GM23338 (cell line): ENCODE measurements at regions not wholly inside any gene's neighbourhood (a gene's known extent, or its start where the extent isn't known, plus 50 kb on each side); places are given as distances from the start of the nearest gene placed in this dataset.

Experiments used
- CREB1 ChIP-seq: fragments of 250-450 bp; sonication (Bioruptor Pico); IDR thresholded peaks from 2 replicates; pipeline ENCODE4 v1.5.0; 2020; ENCODE audit warnings: low read depth, mild to moderate bottlenecking, moderate library complexity
- CTCF ChIP-seq, 2 experiments: fragments of 200-600 bp in 1 of 2; sonication (generic) in 1 of 2; conservative IDR thresholded peaks; 2 replicates each; pipeline versions ENCODE4 v1.5.1 to v1.6.1; 2016 to 2017; ENCODE audit warnings: antibody characterized with exemption in 2 of 2, low read depth in 2 of 2, mild to moderate bottlenecking in 2 of 2, moderate library complexity in 1 of 2
- EZH2 ChIP-seq: fragments of 200-600 bp; sonication (generic); IDR thresholded peaks from one replicate; pipeline ENCODE4 v1.8.0; 2017; ENCODE audit warnings: antibody characterized with exemption, mild to moderate bottlenecking, low read depth; ENCODE audit not compliant: unreplicated experiment
- EZH2phosphoT487 ChIP-seq: fragments of 200-600 bp; sonication (generic); IDR thresholded peaks from one replicate; pipeline ENCODE4 v1.8.1; 2018; ENCODE audit warnings: antibody characterized with exemption; ENCODE audit not compliant: unreplicated experiment
- JUNB ChIP-seq: IDR thresholded peaks from one replicate; pipeline ENCODE4 v1.6.1; 2016; ENCODE audit warnings: antibody characterized with exemption; ENCODE audit not compliant: unreplicated experiment
- NANOG ChIP-seq: IDR thresholded peaks from 2 replicates; pipeline ENCODE4 v1.6.1; 2016; ENCODE audit warnings: antibody characterized with exemption, borderline replicate concordance
- POLR2AphosphoS5 ChIP-seq: IDR thresholded peaks from 2 replicates; pipeline ENCODE4 v1.6.1; 2016; ENCODE audit warnings: antibody characterized with exemption, low read depth
- ZNF462 ChIP-seq: fragments of 250-450 bp; sonication (Bioruptor Pico); IDR thresholded peaks from 2 replicates; pipeline ENCODE4 v1.5.0; 2020; ENCODE audit warnings: mild to moderate bottlenecking, moderate library complexity
- TF ChIP-seq, protein P1 (sequence below): IDR thresholded peaks from one replicate; pipeline ENCODE4 v1.6.1; 2018; ENCODE audit warnings: antibody characterized with exemption; ENCODE audit not compliant: unreplicated experiment

GRCh38 chr16:86700046-86700945 lies 121.9 kb downstream of the FOXL1 start:
- TF ChIP-seq CTCF (conservative IDR thresholded peaks at IDR 0.05; ENCODE audit: low read depth in 2 of 2) (no peak), POLR2AphosphoS5 (no peak), EZH2phosphoT487 (no peak), EZH2 (no peak), CREB1 (CRISPR knock-in tag) (no peak), NANOG (no peak), ZNF462 (CRISPR knock-in tag) (no peak), JUNB (no peak)
- TF ChIP-seq, protein P1, sequence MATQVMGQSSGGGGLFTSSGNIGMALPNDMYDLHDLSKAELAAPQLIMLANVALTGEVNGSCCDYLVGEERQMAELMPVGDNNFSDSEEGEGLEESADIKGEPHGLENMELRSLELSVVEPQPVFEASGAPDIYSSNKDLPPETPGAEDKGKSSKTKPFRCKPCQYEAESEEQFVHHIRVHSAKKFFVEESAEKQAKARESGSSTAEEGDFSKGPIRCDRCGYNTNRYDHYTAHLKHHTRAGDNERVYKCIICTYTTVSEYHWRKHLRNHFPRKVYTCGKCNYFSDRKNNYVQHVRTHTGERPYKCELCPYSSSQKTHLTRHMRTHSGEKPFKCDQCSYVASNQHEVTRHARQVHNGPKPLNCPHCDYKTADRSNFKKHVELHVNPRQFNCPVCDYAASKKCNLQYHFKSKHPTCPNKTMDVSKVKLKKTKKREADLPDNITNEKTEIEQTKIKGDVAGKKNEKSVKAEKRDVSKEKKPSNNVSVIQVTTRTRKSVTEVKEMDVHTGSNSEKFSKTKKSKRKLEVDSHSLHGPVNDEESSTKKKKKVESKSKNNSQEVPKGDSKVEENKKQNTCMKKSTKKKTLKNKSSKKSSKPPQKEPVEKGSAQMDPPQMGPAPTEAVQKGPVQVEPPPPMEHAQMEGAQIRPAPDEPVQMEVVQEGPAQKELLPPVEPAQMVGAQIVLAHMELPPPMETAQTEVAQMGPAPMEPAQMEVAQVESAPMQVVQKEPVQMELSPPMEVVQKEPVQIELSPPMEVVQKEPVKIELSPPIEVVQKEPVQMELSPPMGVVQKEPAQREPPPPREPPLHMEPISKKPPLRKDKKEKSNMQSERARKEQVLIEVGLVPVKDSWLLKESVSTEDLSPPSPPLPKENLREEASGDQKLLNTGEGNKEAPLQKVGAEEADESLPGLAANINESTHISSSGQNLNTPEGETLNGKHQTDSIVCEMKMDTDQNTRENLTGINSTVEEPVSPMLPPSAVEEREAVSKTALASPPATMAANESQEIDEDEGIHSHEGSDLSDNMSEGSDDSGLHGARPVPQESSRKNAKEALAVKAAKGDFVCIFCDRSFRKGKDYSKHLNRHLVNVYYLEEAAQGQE, result no peak
